OCI-LY7 (cell line): ENCODE measurements at regions not wholly inside any gene's neighbourhood (a gene's known extent, or its start where the extent isn't known, plus 50 kb on each side); places are given as distances from the start of the nearest gene placed in this dataset.

Experiments
- CTCF ChIP-seq: fragments of 200-600 bp; sonication (generic); conservative IDR thresholded peaks from 2 replicates; pipeline ENCODE4 v1.5.1; 2014; ENCODE audit warnings: mild to moderate bottlenecking, antibody characterized with exemption, low read length, moderate library complexity, mixed read lengths
- EZH2phosphoT487 ChIP-seq: fragments of 200-600 bp; sonication (generic); IDR thresholded peaks from 2 replicates; pipeline ENCODE4 v1.6.1; 2018; ENCODE audit warnings: low read depth, borderline replicate concordance, mild to moderate bottlenecking, mixed run types, antibody characterized with exemption, low read length, moderate library complexity, mixed read lengths

- TF ChIP-seq CTCF, result no peak
- no peak for TF ChIP-seq EZH2phosphoT487
Measured at GRCh38 chr2:144796936-144797335, 277.0 kb upstream of the ZEB2 start.
